GM21390 (cell line): ENCODE measurements at regions not wholly inside any gene's neighbourhood (a gene's known extent, or its start where the extent isn't known, plus 50 kb on each side); places are given as distances from the start of the nearest gene placed in this dataset.
"Not testable (repeated sequence)": the region's sequence is repeated elsewhere in the genome, so short reads cannot be mapped to it uniquely, and the experiment has no call there.

ENCODE experiments used
- ATAC-seq: cut with Tn5 transposase; IDR thresholded peaks from one replicate; pipeline ENCODE4 v1.9.1; 2021; ENCODE audit not compliant: unreplicated experiment

- no peak for ATAC-seq
Observed at GRCh38 chr6:101108286-101108685, 227.2 kb upstream of the ASCC3 start.

GRCh38 chr6:101110814-101111213 is 229.7 kb upstream of the ASCC3 start:
- ATAC-seq: no peak

- ATAC-seq: no peak
Observed at GRCh38 chr6:101113468-101114260, 232.5 kb upstream of the ASCC3 start.

GRCh38 chr6:101114703-101115102 is 233.6 kb upstream of the ASCC3 start:
- peak; percentile 53 for ATAC-seq

GRCh38 chr6:101116337-101116736 is 235.2 kb upstream of the ASCC3 start:
- ATAC-seq: no peak

GRCh38 chr6:101117393-101118135 is 236.4 kb upstream of the ASCC3 start:
- no peak for ATAC-seq

- no peak for ATAC-seq
Observed at GRCh38 chr6:101118136-101118396, 236.9 kb upstream of the ASCC3 start.

GRCh38 chr6:101120747-101121146 is 239.6 kb upstream of the ASCC3 start:
- no peak for ATAC-seq

- no peak for ATAC-seq
Observed at GRCh38 chr6:101125380-101125971, 244.3 kb upstream of the ASCC3 start.

- ATAC-seq: no peak
Observed at GRCh38 chr6:101126501-101126900, 245.4 kb upstream of the ASCC3 start.

- ATAC-seq: no peak
Observed at GRCh38 chr6:101129851-101130250, 248.7 kb upstream of the ASCC3 start.

- ATAC-seq: no peak
Observed at GRCh38 chr6:101146389-101146788, 247.1 kb upstream of the GRIK2 start.

- no peak for ATAC-seq
Observed at GRCh38 chr6:101150226-101150625, 243.3 kb upstream of the GRIK2 start.

GRCh38 chr6:101157638-101158037 is 235.9 kb upstream of the GRIK2 start:
- not testable (repeated sequence) for ATAC-seq

GRCh38 chr6:101163611-101164010 is 229.9 kb upstream of the GRIK2 start:
- ATAC-seq: no peak

- no peak for ATAC-seq
Observed at GRCh38 chr6:101167638-101168037, 225.9 kb upstream of the GRIK2 start.

GRCh38 chr6:101171049-101171448 is 222.5 kb upstream of the GRIK2 start:
- ATAC-seq: not testable (repeated sequence)

GRCh38 chr6:101178748-101179147 is 214.8 kb upstream of the GRIK2 start:
- ATAC-seq: no peak

- no peak for ATAC-seq
Observed at GRCh38 chr6:101181006-101181405, 212.5 kb upstream of the GRIK2 start.

GRCh38 chr6:101188285-101188798 is 205.2 kb upstream of the GRIK2 start:
- not testable (repeated sequence) for ATAC-seq

GRCh38 chr6:101195588-101195987 is 197.9 kb upstream of the GRIK2 start:
- ATAC-seq: no peak

- no peak for ATAC-seq
Observed at GRCh38 chr6:101199441-101199840, 194.1 kb upstream of the GRIK2 start.
